CD14-positive monocyte (primary cell): ENCODE measurements at regions not wholly inside any gene's neighbourhood (a gene's known extent, or its start where the extent isn't known, plus 50 kb on each side); places are given as distances from the start of the nearest gene placed in this dataset.

Experiments used
- DNase-seq, 3 donors: peaks; one replicate each; pipeline ENCODE4 v3.0.0-alpha.2; 2011 to 2022
- H2AFZ ChIP-seq: 2 replicates; pipeline ENCODE4 v1.6.0; 2012; ENCODE audit warnings: mild to moderate bottlenecking, low read depth, low read length, inconsistent platforms; ENCODE audit not compliant: insufficient read depth, poor library complexity, severe bottlenecking
- H3K27ac ChIP-seq, 2 donors: 1 replicate in 1 of 2; 2 replicates in 1 of 2; pipeline ENCODE4 v1.5.1; 2012 to 2013; ENCODE audit warnings: low read length in 2 of 2, control low read depth in 1 of 2, inconsistent platforms in 1 of 2, low read depth in 1 of 2, mild to moderate bottlenecking in 1 of 2
- H3K27me3 ChIP-seq, 2 donors: one replicate each; pipeline versions ENCODE4 v1.6.0 to v1.6.1; 2011 to 2013; ENCODE audit warnings: low read length in 2 of 2; ENCODE audit not compliant: control insufficient read depth in 2 of 2, insufficient read depth in 2 of 2
- H3K36me3 ChIP-seq, 2 donors: replicated peaks in 1 of 2; 1 replicate in 1 of 2; 2 replicates in 1 of 2; pipeline versions ENCODE4 v1.5.1 to v1.6.1; 2012 to 2013; ENCODE audit warnings: low read length in 2 of 2, control low read depth in 1 of 2, inconsistent platforms in 1 of 2, mild to moderate bottlenecking in 1 of 2; ENCODE audit not compliant: insufficient read depth in 2 of 2, control insufficient read depth in 1 of 2
- H3K4me1 ChIP-seq, 2 donors: 1 replicate in 1 of 2; 2 replicates in 1 of 2; pipeline versions ENCODE4 v1.5.1 to v1.6.1; 2012 to 2013; ENCODE audit warnings: low read length in 2 of 2, control low read depth in 1 of 2, inconsistent platforms in 1 of 2, mild to moderate bottlenecking in 1 of 2, moderate library complexity in 1 of 2; ENCODE audit not compliant: insufficient read depth in 2 of 2, control insufficient read depth in 1 of 2
- H3K4me2 ChIP-seq: replicated peaks from 2 replicates; pipeline ENCODE3; 2012; ENCODE audit warnings: low read length, moderate library complexity, mild to moderate bottlenecking; ENCODE audit not compliant: poor library complexity, severe bottlenecking; ENCODE audit errors: extremely low read depth
- H3K4me3 ChIP-seq, 3 experiments: fragments of 200-600 bp in 1 of 3; sonication (generic) in 1 of 3; replicated peaks in 1 of 3; 1 replicate in 2 of 3; 2 replicates in 1 of 3; pipeline ENCODE4 v1.5.1; 2011 to 2013; ENCODE audit warnings: low read length in 3 of 3, mild to moderate bottlenecking in 3 of 3, control low read depth in 2 of 3, low read depth in 2 of 3, inconsistent platforms in 1 of 3, moderate library complexity in 1 of 3
- H3K79me2 ChIP-seq: 2 replicates; pipeline ENCODE4 v1.6.0; 2012; ENCODE audit warnings: mild to moderate bottlenecking, control low read depth, inconsistent platforms, low read length, moderate library complexity; ENCODE audit not compliant: insufficient read depth
- H3K9ac ChIP-seq: 2 replicates; pipeline ENCODE4 v1.6.0; 2017; ENCODE audit warnings: low read length, mild to moderate bottlenecking; ENCODE audit not compliant: insufficient read depth, poor library complexity, severe bottlenecking
- H3K9me3 ChIP-seq, 2 donors: replicated peaks in 1 of 2; 1 replicate in 1 of 2; 2 replicates in 1 of 2; pipeline versions ENCODE4 v1.5.1 to v1.6.1; 2012 to 2013; ENCODE audit warnings: low read length in 2 of 2, control low read depth in 1 of 2; ENCODE audit not compliant: control insufficient read depth in 1 of 2, insufficient read depth in 1 of 2
- H4K20me1 ChIP-seq: 2 replicates; pipeline ENCODE4 v1.6.0; 2012; ENCODE audit warnings: mild to moderate bottlenecking, low read length, control low read depth, moderate library complexity; ENCODE audit not compliant: insufficient read depth
- H3K27ac Mint-ChIP-seq, 7 donors: one replicate each; pipeline ENCODE4 v1.8.0; 2020; ENCODE audit warnings: mild to moderate bottlenecking in 7 of 7, mixed read lengths in 7 of 7, moderate library complexity in 6 of 7, inconsistent platforms in 2 of 7
- H3K27me3 Mint-ChIP-seq, 3 donors: one replicate each; pipeline ENCODE4 v1.8.0; 2021 to 2022; ENCODE audit warnings: low read depth in 3 of 3, mild to moderate bottlenecking in 3 of 3, mixed read lengths in 3 of 3, moderate library complexity in 3 of 3, inconsistent platforms in 1 of 3
- H3K36me3 Mint-ChIP-seq, 2 donors: one replicate each; pipeline ENCODE4 v1.8.0; 2020; ENCODE audit warnings: mixed read lengths in 2 of 2, inconsistent platforms in 1 of 2, mild to moderate bottlenecking in 1 of 2
- H3K4me1 Mint-ChIP-seq: one replicate; pipeline ENCODE4 v1.8.0; 2020; ENCODE audit warnings: mild to moderate bottlenecking, mixed read lengths
- H3K4me3 Mint-ChIP-seq, 2 donors: one replicate each; pipeline ENCODE4 v1.8.0; 2020; ENCODE audit warnings: mild to moderate bottlenecking in 2 of 2, mixed read lengths in 2 of 2, moderate library complexity in 1 of 2
- H3K9me3 Mint-ChIP-seq, 7 donors: one replicate each; pipeline ENCODE4 v1.8.0; 2020 to 2022; ENCODE audit warnings: mixed read lengths in 7 of 7, mild to moderate bottlenecking in 6 of 7, moderate library complexity in 6 of 7, inconsistent platforms in 2 of 7
- CTCF ChIP-seq: fragments of 200-600 bp; IDR thresholded peaks from one replicate; pipeline ENCODE4 v1.8.0; 2022; ENCODE audit warnings: antibody characterized with exemption, mild to moderate bottlenecking
- WGBS: methylation state at CpG from one replicate; pipeline ENCODE4 v1.1.5; 2013; ENCODE audit warnings: missing lambda C conversion rate; ENCODE audit not compliant: insufficient coverage; 5-methylcytosine and 5-hydroxymethylcytosine counted together
- intact Hi-C, 2 donors: fragments of 100-400 bp; cut with micrococcal nuclease; formaldehyde crosslinking; loops; one replicate each; pipeline versions ENCODE4 v1.15.0 to v1.15.1; 2023

DNA sequence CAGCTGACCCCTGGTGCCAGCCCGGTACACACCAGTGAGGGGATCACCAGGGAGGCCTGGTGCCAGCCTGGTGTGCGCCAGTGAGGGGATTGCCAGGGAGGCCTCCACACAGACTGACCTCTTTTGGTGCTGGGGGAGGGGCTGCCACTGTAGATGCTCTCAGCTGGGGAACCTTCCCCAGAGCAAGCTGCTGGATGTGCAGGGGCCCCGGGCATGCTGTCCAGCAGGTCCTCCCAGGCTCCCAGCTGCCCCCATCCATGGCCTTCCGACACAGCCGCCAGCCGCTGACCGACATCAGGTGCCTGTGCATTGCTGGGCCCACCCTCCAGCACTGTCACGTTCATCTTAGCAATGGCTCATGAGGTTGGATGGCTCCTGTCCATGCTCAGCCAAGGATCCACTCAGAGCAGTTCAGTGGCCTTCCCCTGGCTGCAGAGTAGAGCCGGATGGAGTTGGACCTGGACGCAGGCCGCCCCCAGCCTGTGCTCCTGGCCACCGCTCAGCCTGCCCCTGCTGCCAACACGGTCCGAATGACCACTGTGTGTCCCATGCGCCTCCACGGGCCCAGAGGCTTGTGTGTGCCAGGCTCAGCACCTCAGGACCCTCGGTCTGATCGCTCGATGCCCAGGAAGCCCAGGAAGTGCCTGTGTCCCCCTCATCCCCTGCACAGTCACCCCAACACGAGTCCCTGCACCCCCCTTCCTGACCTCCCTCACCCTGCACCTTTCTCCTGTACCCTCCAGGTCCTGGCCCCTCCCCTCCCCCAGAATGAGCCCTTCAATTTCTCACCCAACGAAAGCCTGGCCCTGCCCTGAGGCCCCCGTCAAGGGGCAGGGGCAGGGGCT is 95.7 kb downstream of the YTHDF1 start:
- Histone ChIP-seq H3K27ac (no peak overlapping the region), H2AFZ (no peak overlapping the region), H3K4me3 (no peak overlapping the region), H3K36me3 (no peaks in the 10 kb centered on the region), H3K9ac (no peak overlapping the region), H3K4me1 (no peaks in the 10 kb centered on the region), H3K4me2 (no peak overlapping the region), H4K20me1 (no peaks in the 10 kb centered on the region), H3K27me3 (peaks cover 0 to 5% of the 10 kb centered on the region in 2 donors), H3K9me3 (no peaks in the 10 kb centered on the region), H3K79me2 (no peaks in the 10 kb centered on the region)
- H3K4me3 Mint-ChIP-seq, result no peak overlapping the region
- no peaks in the 10 kb centered on the region for H3K4me1 Mint-ChIP-seq
- H3K9me3 Mint-ChIP-seq, result peaks cover 0 to 6% (median 0%) of the 10 kb centered on the region in 7 donors
- TF ChIP-seq CTCF, result no peak
- WGBS, result 72% methylated on average over 21 of the region's 22 CpGs
- peaks cover 9 to 20% (median 13%) of the 10 kb centered on the region in 3 donors for H3K27me3 Mint-ChIP-seq
- H3K36me3 Mint-ChIP-seq, result no peaks in the 10 kb centered on the region
- no peak for DNase-seq
- no peak overlapping the region for H3K27ac Mint-ChIP-seq
- intact Hi-C loops, result no loop called here

DNA sequence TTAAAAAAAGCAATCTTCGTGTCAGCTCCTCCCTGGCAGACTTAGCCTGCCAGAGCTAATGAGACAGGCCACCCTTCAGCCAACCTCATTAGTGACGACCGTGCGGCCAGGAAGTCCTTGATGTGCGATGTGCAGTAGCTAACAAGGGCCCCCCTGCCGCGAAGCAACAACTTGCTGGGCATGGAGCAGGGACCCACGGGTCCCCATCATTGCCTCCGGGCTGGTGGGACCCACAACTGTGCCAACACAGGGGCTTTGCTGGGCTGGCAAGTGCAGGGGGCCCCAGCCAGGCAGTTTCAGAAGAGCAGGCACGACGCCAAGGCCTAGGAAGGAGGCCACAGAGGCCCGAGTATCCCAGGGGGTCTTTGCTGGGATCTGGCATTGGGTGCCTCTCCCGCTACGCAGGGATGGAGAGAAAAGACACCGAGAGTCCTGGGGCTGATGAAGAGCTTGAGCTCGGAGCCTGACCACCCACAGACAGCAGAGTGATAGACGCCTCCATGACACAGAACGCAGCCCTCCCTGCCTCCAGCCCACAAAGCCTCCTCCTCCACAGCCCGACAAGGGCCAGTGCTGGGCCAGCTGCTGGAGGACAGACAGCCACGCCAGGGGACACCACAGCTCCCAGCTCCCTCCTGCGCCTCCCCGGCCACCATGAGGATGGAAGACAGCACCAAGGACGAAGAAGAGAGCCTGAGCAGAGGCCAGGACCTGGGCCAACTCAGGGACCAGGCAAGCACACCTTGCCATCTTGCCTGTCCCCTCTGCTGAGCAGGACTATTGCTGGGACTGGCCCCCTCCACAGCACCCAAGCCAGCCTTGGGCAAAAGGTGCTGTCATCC is 96.6 kb downstream of the YTHDF1 start:
- peaks cover 0 to 6% (median 0%) of the 10 kb centered on the region in 7 donors for H3K9me3 Mint-ChIP-seq
- no peak for DNase-seq
- no peak overlapping the region for H3K4me3 Mint-ChIP-seq
- H3K4me1 Mint-ChIP-seq, result no peaks in the 10 kb centered on the region
- Histone ChIP-seq H3K79me2 (no peaks in the 10 kb centered on the region), H3K27ac (no peak overlapping the region), H3K4me2 (no peak overlapping the region), H3K36me3 (no peaks in the 10 kb centered on the region), H4K20me1 (no peaks in the 10 kb centered on the region), H3K4me3 (no peak overlapping the region), H3K4me1 (no peaks in the 10 kb centered on the region), H3K27me3 (peaks cover 0 to 5% of the 10 kb centered on the region in 2 donors), H3K9ac (no peak overlapping the region), H2AFZ (no peak overlapping the region), H3K9me3 (no peaks in the 10 kb centered on the region)
- 80% methylated on average over 18 of the region's 23 CpGs for WGBS
- intact Hi-C loops, result no loop called here
- H3K27ac Mint-ChIP-seq, result no peak overlapping the region
- H3K27me3 Mint-ChIP-seq, result peaks cover 9 to 27% (median 13%) of the 10 kb centered on the region in 3 donors
- H3K36me3 Mint-ChIP-seq, result no peaks in the 10 kb centered on the region
- no peak for TF ChIP-seq CTCF
